ENCODE measurements at regions not wholly inside any gene's neighbourhood (a gene's known extent, or its start where the extent isn't known, plus 50 kb on each side); places are given as distances from the start of the nearest gene placed in this dataset.
A peak's percentile ranks its signal among the peaks of the same experiment; 100 is the strongest.

- Histone ChIP-seq H3K27me3 (ENCODE audit: low read depth) (no peaks in the 10 kb centered on the region), H3K4me3 (no peak overlapping the region), H3K4me1 (peaks cover 10% of the 10 kb centered on the region), H3K9me3 (no peaks in the 10 kb centered on the region), H3K27ac (no peak overlapping the region), H3K36me3 (no peaks in the 10 kb centered on the region)
- TF ChIP-seq, protein P1, sequence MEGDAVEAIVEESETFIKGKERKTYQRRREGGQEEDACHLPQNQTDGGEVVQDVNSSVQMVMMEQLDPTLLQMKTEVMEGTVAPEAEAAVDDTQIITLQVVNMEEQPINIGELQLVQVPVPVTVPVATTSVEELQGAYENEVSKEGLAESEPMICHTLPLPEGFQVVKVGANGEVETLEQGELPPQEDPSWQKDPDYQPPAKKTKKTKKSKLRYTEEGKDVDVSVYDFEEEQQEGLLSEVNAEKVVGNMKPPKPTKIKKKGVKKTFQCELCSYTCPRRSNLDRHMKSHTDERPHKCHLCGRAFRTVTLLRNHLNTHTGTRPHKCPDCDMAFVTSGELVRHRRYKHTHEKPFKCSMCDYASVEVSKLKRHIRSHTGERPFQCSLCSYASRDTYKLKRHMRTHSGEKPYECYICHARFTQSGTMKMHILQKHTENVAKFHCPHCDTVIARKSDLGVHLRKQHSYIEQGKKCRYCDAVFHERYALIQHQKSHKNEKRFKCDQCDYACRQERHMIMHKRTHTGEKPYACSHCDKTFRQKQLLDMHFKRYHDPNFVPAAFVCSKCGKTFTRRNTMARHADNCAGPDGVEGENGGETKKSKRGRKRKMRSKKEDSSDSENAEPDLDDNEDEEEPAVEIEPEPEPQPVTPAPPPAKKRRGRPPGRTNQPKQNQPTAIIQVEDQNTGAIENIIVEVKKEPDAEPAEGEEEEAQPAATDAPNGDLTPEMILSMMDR (IDR thresholded peaks at IDR 0.05): no peak
- intact Hi-C loops (cut with DNase I): no loop called here
- ATAC-seq (peak; percentile 48 to 60), DNase-seq (no peak)
These were observed 684.4 kb downstream of the IRS1 start for GRCh38 chr2:226115102-226115831.

GRCh38 chr2:226114436-226114835 is 685.2 kb downstream of the IRS1 start:
- Histone ChIP-seq H3K36me3 (no peaks in the 10 kb centered on the region), H3K4me1 (peaks cover 7% of the 10 kb centered on the region), H3K27me3 (ENCODE audit: low read depth) (no peaks in the 10 kb centered on the region), H3K9me3 (no peaks in the 10 kb centered on the region), H3K4me3 (no peak overlapping the region), H3K27ac (no peak overlapping the region)
- intact Hi-C loops (cut with DNase I): no loop called here
- no peak for DNase-seq
- no peak for ATAC-seq
- TF ChIP-seq, protein P1 (IDR thresholded peaks at IDR 0.05): no peak

DNA sequence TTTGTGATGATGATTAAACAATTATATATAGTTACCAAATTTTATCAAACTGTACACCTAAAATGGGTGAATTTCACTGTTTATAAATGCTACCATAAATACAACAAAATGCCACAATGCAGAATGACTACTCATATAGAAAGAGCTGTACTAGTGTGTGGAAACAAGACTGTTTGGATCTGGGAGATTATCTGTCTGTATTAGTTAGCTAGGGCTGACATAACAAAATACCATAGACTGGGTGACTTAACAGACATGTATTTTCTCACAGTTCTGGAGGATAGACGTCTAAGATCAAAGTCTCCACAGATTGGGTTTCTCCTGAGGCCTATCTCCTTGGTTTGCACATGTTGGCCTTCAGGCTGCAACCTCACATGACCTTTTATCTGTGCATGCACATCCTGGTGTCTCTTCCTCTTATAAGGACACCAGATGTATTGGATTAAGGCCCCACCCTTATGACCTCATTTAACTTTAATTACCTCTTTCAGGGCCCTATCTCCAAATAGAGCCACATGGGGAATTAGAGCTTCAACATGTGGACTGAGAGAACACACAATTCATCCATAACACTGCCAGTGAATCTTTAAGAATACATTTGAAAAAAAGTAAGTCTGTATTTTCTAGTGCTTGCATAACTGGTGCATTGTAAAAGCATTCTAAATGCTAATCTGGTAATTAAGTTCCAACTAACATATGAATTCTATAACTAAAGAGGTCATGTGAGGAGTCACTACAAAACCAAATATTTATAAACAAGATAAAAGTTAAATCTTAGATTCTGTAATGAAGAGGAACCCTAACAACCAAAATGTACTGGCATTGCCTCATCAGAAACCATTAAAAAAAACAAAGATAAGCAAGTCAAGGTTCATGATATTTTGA is 699.6 kb downstream of the NYAP2 start:
- Histone ChIP-seq H3K9me3 (no peaks in the 10 kb centered on the region), H3K27me3 (ENCODE audit: low read depth) (no peaks in the 10 kb centered on the region), H3K4me3 (no peak overlapping the region), H3K4me1 (no peaks in the 10 kb centered on the region), H3K27ac (no peak overlapping the region), H3K36me3 (no peaks in the 10 kb centered on the region)
- TF ChIP-seq, protein P1 (IDR thresholded peaks at IDR 0.05): no peak
- intact Hi-C loops (cut with DNase I): no loop called here
- ATAC-seq (no peak), DNase-seq (no peak)

- TF ChIP-seq, protein P1 (IDR thresholded peaks at IDR 0.05): no peak
- DNase-seq (no peak), ATAC-seq (no peak)
- H3K27me3 ChIP-seq (ENCODE audit: low read depth): no peaks in the 10 kb centered on the region
- H3K4me1 ChIP-seq: no peaks in the 10 kb centered on the region
- intact Hi-C loops (cut with DNase I): no loop called here
- H3K4me3 ChIP-seq: no peak overlapping the region
- H3K9me3 ChIP-seq: no peaks in the 10 kb centered on the region
- H3K36me3 ChIP-seq: no peaks in the 10 kb centered on the region
- H3K27ac ChIP-seq: no peak overlapping the region
These were observed 695.5 kb downstream of the NYAP2 start for GRCh38 chr2:226095058-226095457.

DNA sequence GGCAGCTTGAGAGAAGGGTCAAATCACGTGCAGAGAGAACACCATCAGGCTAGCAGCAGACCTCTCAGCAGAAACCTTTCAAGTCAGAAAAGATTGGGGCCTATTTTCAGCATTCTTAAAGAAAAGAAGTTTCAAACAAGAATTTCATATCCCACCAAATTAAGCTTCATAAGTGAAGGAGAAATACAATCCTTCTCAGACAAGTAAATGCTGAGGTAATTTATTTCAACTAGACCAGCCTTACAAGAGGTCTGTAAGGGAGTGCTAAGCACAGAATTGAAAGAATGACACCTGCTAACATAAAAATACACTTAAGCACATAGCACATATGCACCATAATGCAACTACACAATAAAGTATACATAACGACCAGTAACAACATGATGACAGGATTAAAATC is 693.9 kb downstream of the NYAP2 start:
- no peak for ATAC-seq
- H3K36me3 ChIP-seq: no peaks in the 10 kb centered on the region
- no peaks in the 10 kb centered on the region for H3K4me1 ChIP-seq
- H3K9me3 ChIP-seq: no peaks in the 10 kb centered on the region
- H3K27me3 ChIP-seq (ENCODE audit: low read depth): no peaks in the 10 kb centered on the region
- H3K4me3 ChIP-seq: no peak overlapping the region
- no peak for DNase-seq
- intact Hi-C loops (cut with DNase I): no loop called here
- TF ChIP-seq, protein P1 (IDR thresholded peaks at IDR 0.05): no peak
- no peak overlapping the region for H3K27ac ChIP-seq
